HEK293T (cell line): ENCODE measurements at regions not wholly inside any gene's neighbourhood (a gene's known extent, or its start where the extent isn't known, plus 50 kb on each side); places are given as distances from the start of the nearest gene placed in this dataset.

Experiments used
- CTCF ChIA-PET: fragments of 350-600 bp; formaldehyde crosslinking; extraction: SDS; loops from one replicate; lab custom pipeline; 2021; ENCODE audit warnings: antibody characterized with exemption, inconsistent platforms; lab: Yijun Ruan, JAX
- POLR2A ChIA-PET: fragments of 350-600 bp; formaldehyde crosslinking; extraction: SDS; loops from one replicate; lab custom pipeline; 2020; ENCODE audit warnings: antibody characterized with exemption, inconsistent platforms; lab: Yijun Ruan, JAX
- DNase-seq: peaks from one replicate; pipeline ENCODE4 v3.0.0; 2012; ENCODE audit warnings: mixed read lengths; ENCODE audit errors: extremely low spot score
- ARNT ChIP-seq: fragments of 450-650 bp; IDR thresholded peaks from 2 replicates; pipeline ENCODE4 v1.6.1; 2017; ENCODE audit warnings: mild to moderate bottlenecking
- BHLHE40 ChIP-seq: fragments of 450-650 bp; IDR thresholded peaks from 2 replicates; pipeline ENCODE4 v1.6.1; 2016; ENCODE audit warnings: mild to moderate bottlenecking, moderate library complexity, borderline replicate concordance
- CTBP1 ChIP-seq: fragments of 450-650 bp; IDR thresholded peaks from 2 replicates; pipeline ENCODE4 v1.6.1; 2016; ENCODE audit warnings: borderline replicate concordance
- ELF4 ChIP-seq: fragments of 450-650 bp; IDR thresholded peaks from 2 replicates; pipeline ENCODE4 v1.6.1; 2017; ENCODE audit warnings: antibody characterized with exemption
- FOXA1 ChIP-seq: fragments of 450-650 bp; IDR thresholded peaks from 2 replicates; pipeline ENCODE4 v1.6.1; 2016; ENCODE audit warnings: mild to moderate bottlenecking
- FOXK2 ChIP-seq: fragments of 450-650 bp; IDR thresholded peaks from 2 replicates; pipeline ENCODE4 v1.6.1; 2016; ENCODE audit warnings: mild to moderate bottlenecking
- FOXM1 ChIP-seq: fragments of 450-650 bp; IDR thresholded peaks from 2 replicates; pipeline ENCODE4 v1.6.1; 2017; ENCODE audit warnings: mild to moderate bottlenecking, borderline replicate concordance
- HDGF ChIP-seq: fragments of 450-650 bp; IDR thresholded peaks from 2 replicates; pipeline ENCODE4 v1.6.1; 2017; ENCODE audit warnings: antibody characterized with exemption, borderline replicate concordance
- L3MBTL2 ChIP-seq: fragments of 450-650 bp; conservative IDR thresholded peaks from 2 replicates; pipeline ENCODE4 v1.6.1; 2016; ENCODE audit warnings: mild to moderate bottlenecking
- LEF1 ChIP-seq: fragments of 450-650 bp; IDR thresholded peaks from 2 replicates; pipeline ENCODE4 v1.6.1; 2017; ENCODE audit warnings: mild to moderate bottlenecking, borderline replicate concordance
- NFRKB ChIP-seq: fragments of 450-650 bp; IDR thresholded peaks from 2 replicates; pipeline ENCODE4 v1.6.1; 2016; ENCODE audit warnings: mild to moderate bottlenecking, moderate library complexity
- SUZ12 ChIP-seq: fragments of 450-650 bp; IDR thresholded peaks from 2 replicates; pipeline ENCODE4 v1.6.1; 2016; ENCODE audit warnings: mild to moderate bottlenecking
- TARDBP ChIP-seq: fragments of 450-650 bp; IDR thresholded peaks from 2 replicates; pipeline ENCODE4 v1.6.1; 2016
- ZNF384 ChIP-seq: fragments of 450-650 bp; IDR thresholded peaks from 2 replicates; pipeline ENCODE4 v1.6.1; 2016
- TF ChIP-seq, protein P1 (sequence below): fragments of 450-650 bp; IDR thresholded peaks from 2 replicates; pipeline ENCODE4 v1.6.1; 2016

DNA sequence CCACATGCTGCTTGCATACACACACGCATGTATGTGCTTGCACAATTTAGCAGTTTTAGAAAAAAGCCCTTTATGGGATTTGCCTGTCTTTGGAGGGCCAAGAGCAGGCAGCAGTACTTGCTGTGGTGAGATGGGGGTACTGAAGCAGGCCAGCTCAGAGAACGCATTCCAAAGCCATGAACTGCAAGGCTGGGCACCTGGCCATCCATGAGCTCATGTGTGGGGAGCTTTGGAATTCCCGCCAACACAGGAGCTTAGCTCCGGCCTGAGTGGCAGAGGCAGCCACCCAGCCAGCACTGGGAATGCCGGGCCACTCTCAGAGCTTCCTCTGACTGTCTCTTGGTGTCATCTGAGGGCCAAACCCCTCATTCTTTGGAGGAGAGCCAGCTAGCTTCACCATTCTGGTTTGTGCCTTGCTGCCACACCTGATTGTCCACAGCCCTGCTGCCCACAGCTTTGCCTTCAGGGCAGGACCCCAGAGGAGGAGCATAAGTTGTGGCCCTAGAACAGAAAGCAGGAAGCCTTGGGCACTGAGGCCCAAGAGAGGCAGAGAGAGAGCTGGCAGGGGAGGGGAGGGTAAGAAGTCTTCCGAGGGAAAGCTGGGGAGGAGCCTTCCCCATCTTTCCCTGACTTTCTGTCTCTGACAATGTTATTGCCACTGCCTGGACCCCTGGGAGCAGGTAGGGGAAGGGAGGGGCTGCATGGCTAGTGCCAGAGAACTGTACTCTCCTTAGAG, 92.1 kb upstream of the POU3F1 start:
- POLR2A ChIA-PET: interaction anchor here (1.1 kb wide), 1 partner anchor 14 kb away, joined by 5 read pairs; no protein-coding TSS in a partner anchor
- CTCF ChIA-PET: no interaction called here
- TF ChIP-seq NFRKB: no peak
- TF ChIP-seq LEF1: no peak
- TF ChIP-seq FOXK2: no peak
- DNase-seq: no peak

DNA sequence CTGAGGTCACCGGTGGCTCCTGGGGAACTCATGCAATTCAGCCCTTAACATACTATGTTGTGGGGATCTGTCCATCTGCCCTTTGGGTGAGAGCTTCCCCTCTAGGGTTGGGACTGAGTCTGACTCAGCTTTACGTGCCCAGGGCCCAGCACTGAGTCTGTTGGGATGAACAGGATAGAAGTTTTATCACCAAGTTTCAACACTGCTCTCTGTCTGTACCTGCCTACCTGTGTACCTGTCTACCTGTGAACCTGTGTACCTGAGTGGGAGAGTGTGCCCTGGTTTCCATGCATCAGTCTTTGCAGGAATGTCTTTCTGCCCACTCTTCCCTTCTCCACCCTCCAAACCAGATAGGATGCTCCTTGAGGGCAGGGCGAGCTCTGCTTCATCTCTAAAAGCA, 90.6 kb upstream of the POU3F1 start:
- ChIA-PET POLR2A (no interaction called here), CTCF (no interaction called here)
- DNase-seq: no peak
- TF ChIP-seq LEF1 (no peak), HDGF (no peak), FOXM1 (no peak), TARDBP (no peak), BHLHE40 (no peak), ZNF384 (no peak), FOXK2 (no peak), FOXA1 (no peak), SUZ12 (no peak), ARNT (no peak), L3MBTL2 (no peak), NFRKB (no peak)
- TF ChIP-seq, protein P1, sequence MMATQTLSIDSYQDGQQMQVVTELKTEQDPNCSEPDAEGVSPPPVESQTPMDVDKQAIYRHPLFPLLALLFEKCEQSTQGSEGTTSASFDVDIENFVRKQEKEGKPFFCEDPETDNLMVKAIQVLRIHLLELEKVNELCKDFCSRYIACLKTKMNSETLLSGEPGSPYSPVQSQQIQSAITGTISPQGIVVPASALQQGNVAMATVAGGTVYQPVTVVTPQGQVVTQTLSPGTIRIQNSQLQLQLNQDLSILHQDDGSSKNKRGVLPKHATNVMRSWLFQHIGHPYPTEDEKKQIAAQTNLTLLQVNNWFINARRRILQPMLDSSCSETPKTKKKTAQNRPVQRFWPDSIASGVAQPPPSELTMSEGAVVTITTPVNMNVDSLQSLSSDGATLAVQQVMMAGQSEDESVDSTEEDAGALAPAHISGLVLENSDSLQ: no peak

DNA sequence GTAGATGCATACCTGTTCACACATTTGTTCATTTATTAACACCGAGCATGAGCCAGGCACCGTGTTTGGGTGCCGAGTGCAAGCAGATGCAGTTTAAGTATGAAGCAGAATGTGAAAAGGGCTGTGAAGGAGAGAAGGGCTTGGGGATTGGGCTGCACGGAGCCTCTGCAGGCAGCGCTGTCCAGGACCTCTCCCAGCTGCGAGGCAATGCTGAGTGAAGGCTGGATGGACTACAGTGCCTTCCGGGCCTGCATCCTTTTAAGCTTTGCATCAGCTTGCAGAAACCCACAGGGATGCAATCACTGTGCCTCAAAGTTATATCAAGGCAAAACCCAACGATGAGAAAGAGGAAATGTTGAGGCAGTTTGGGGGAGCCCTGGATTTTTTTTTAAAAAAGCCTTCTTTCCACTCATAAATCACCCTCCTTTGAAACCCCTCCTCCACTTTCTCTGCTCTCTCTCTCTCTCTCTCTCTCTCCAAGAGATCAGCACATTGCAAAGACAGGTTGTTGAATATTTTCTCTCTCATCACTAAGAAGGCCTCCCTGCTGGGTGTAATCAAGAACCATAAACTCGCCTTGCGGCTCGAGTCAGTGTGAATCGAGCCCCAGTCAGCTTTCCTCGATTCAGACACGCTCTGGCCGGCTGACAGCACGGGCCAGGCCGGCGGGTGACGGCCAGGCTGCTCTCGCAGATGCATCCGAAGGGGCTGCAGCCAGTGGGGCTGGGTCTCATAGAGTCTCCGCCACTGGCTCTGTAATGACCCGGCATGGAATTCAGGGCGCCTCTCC, 89.2 kb upstream of the POU3F1 start:
- CTCF ChIA-PET: no interaction called here
- peak; percentile 21 for DNase-seq
- POLR2A ChIA-PET: no interaction called here
- TF ChIP-seq TARDBP (no peak), HDGF (no peak)

DNA sequence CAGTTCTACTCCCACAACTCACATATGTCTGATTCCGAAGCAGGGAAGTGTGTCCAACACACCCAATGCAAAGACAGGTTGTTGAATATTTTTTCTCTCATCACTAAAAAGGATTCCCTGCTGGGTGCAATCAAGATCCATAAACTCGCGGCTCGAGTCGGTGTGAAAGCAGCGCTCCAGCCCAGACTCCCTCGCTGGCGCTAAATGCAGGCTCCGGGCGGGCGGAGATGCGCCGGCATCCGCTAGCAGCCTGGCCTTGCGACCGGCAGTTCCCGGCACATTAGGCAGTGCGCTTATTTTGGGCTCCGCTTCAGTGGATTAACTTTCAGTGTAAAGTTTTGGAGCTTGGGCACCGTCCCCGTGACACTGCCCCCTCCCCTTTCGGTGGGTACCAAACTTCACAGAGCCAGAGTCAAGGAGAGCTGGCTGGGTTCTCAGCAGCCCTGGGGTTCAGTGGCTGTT, 87.7 kb upstream of the POU3F1 start:
- TF ChIP-seq BHLHE40 (no peak), LEF1 (no peak), FOXM1 (no peak), FOXA1 (no peak), SUZ12 (no peak), ARNT (no peak), L3MBTL2 (no peak)
- ChIA-PET CTCF (interaction anchor here (0.6 kb wide), 1 partner anchor 639 kb away, joined by 3 read pairs; no protein-coding TSS in a partner anchor), POLR2A (no interaction called here)
- peak; percentile 31 for DNase-seq

DNA sequence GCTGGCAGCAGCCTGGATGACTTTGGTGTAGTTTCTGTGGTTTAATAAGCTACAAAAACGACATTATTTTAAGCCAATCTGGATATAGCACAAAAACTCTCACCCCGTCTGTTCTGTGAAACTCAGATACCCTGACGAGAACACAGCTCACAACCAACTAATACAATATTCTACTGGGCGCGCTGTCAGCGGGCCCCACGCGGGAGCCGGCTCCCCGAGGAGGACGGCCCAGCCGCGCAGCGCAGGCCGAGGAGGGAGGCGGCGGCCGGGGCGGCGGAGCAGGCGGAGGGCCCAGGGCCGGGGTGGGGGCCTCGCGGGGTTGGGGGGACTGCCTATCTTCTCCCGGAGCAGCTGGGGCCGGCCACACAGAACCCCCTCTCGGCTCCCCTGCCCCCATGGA, 87.2 kb upstream of the POU3F1 start:
- TF ChIP-seq FOXA1: no peak
- DNase-seq: no peak
- ChIA-PET CTCF (interaction anchor here (0.5 to 0.6 kb wide), 2 partner anchors 639 to 1657 kb away, joined by 3 read pairs; no protein-coding TSS in a partner anchor), POLR2A (no interaction called here)

DNA sequence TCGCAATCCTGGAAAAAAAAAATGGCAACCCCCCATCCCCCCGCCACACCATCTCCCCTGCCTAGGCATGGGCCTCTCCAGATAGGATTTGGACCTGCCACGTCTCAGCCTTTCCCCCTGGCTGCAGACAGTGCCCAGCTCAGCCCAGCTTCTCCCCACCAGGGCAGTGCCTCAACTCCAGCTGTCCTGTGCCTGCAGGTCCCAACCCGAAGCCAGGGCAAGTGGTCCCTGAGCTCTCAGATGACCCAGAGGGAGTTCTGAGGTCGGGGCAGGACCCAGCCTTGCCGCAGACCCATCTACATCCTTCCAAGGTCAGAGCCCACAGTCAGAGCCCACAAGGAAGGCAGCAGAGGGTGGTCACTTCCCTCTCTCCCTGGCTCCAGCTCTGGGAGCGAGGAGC, 86.7 kb upstream of the POU3F1 start:
- CTCF ChIA-PET: interaction anchor here (0.5 kb wide), 1 partner anchor 1657 kb away, joined by 3 read pairs; no protein-coding TSS in a partner anchor
- TF ChIP-seq SUZ12 (no peak), ARNT (no peak), FOXA1 (no peak)
- POLR2A ChIA-PET: no interaction called here
- DNase-seq: no peak

DNA sequence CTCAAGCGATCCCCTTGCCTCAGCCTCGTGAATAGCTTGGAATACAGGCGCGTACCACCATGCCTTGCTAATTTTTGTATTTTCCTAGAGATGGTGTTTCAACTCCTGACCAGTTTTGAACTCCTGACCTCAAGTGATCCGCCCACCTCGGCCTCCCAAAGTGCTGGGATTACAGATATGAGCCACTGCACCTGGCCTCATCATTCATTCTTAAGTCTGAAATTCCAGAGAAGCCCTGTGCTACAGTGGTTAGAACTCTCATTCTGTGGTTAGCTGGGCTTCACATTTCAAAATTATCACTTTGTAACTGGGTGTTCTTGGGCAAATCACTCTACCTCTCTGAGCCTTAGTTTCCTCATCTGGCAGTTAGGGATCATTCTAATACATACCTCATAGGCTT, 86.1 kb upstream of the POU3F1 start:
- CTCF ChIA-PET: no interaction called here
- TF ChIP-seq HDGF (no peak), NFRKB (no peak), FOXK2 (no peak), SUZ12 (no peak), L3MBTL2 (no peak), ELF4 (no peak), TARDBP (no peak), ZNF384 (no peak)
- POLR2A ChIA-PET: interaction anchor here (1.1 kb wide), 1 partner anchor 9 kb away, joined by 3 read pairs; no protein-coding TSS in a partner anchor
- DNase-seq: no peak

DNA sequence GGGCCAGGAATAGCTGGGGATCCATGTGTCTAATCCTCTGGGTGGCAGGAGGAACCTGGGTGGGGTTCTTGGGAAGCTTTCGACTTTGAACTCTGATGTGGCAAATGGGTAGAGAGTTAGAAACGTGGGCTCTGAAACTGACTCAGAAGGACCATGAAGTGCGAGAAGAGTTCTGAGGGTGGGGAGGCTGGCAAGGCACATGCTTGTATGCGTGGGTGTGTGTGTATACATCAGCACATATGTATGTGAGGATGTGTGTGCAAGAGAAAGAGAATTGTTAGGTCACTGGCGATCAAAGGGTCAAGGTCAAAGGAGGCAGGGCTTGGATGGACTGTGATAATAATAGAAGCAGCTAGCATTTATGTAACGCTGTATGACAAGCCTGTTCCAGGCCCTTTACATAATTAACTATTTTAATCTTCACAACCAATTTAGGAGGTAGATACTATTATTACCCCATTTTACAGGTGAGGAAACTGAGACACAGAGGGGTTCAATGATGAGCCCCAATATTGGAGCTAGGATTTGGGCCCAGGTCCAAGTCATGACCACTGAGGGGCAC, 84.5 kb upstream of the POU3F1 start:
- no peak for DNase-seq
- TF ChIP-seq LEF1 (no peak), FOXA1 (no peak), CTBP1 (no peak), NFRKB (no peak), BHLHE40 (no peak), FOXM1 (no peak), ELF4 (no peak), FOXK2 (no peak), HDGF (no peak)
- TF ChIP-seq, protein P1: no peak
- CTCF ChIA-PET: no interaction called here
- POLR2A ChIA-PET: no interaction called here
